GM12892 (cell line): ENCODE measurements at regions not wholly inside any gene's neighbourhood (a gene's known extent, or its start where the extent isn't known, plus 50 kb on each side); places are given as distances from the start of the nearest gene placed in this dataset.

Source experiments
- POLR2A ChIP-seq: IDR thresholded peaks from 2 replicates; pipeline ENCODE4 v1.6.1; 2011; ENCODE audit warnings: low read depth, low read length, control low read depth
- POLR2AphosphoS5 ChIP-seq: IDR thresholded peaks from 2 replicates; pipeline ENCODE4 v1.6.1; 2011; ENCODE audit warnings: low read depth, low read length, control low read depth

GRCh38 chrX:45485719-45486118, 285.0 kb upstream of the DIPK2B start:
- TF ChIP-seq POLR2A, result no peak
- TF ChIP-seq POLR2AphosphoS5, result no peak
